HEK293 (cell line): ENCODE measurements at regions not wholly inside any gene's neighbourhood (a gene's known extent, or its start where the extent isn't known, plus 50 kb on each side); places are given as distances from the start of the nearest gene placed in this dataset.

Experiments
- CTCF ChIA-PET: fragments of 350-600 bp; formaldehyde crosslinking; extraction: SDS; loops from one replicate; lab custom pipeline; 2021; ENCODE audit warnings: antibody characterized with exemption; lab: Yijun Ruan, JAX
- POLR2A ChIA-PET: fragments of 300-600 bp; formaldehyde crosslinking; extraction: SDS; loops from one replicate; lab custom pipeline; 2020; ENCODE audit warnings: antibody characterized with exemption, inconsistent platforms; lab: Yijun Ruan, JAX
- H3K27ac ChIP-seq: fragments of 200-500 bp; sonication (Bioruptor generic); 2 replicates; pipeline ENCODE4 v1.5.1; 2014; ENCODE audit warnings: low read depth, low read length, control low read depth, inconsistent platforms; ENCODE audit errors: extremely low read depth
- H3K36me3 ChIP-seq, 2 experiments: fragments of 200-500 bp in 1 of 2; sonication (Bioruptor generic) in 1 of 2; 1 replicate in 1 of 2; 2 replicates in 1 of 2; pipeline ENCODE4 v1.5.1; 2014 to 2017; ENCODE audit warnings: inconsistent platforms in 2 of 2, low read length in 2 of 2; ENCODE audit not compliant: control insufficient read depth in 2 of 2, insufficient read depth in 1 of 2
- H3K4me1 ChIP-seq: fragments of 200-500 bp; sonication (Bioruptor generic); 2 replicates; pipeline ENCODE4 v1.5.1; 2014; ENCODE audit warnings: mild to moderate bottlenecking, low read length, inconsistent platforms; ENCODE audit not compliant: control insufficient read depth, insufficient read depth
- H3K4me3 ChIP-seq: 2 replicates; pipeline ENCODE4 v1.5.1; 2011; ENCODE audit warnings: low read depth, mild to moderate bottlenecking, control low read depth, low read length, moderate library complexity
- H3K9me3 ChIP-seq: fragments of 200-500 bp; sonication (Bioruptor generic); 2 replicates; pipeline ENCODE4 v1.5.1; 2014; ENCODE audit warnings: low read depth, low read length, inconsistent platforms; ENCODE audit not compliant: control insufficient read depth, insufficient read depth
- GLIS1 ChIP-seq: fragments of 450-650 bp; formaldehyde crosslinking; IDR thresholded peaks from 2 replicates; pipeline ENCODE4 v1.5.1; 2016; ENCODE audit warnings: missing biosample characterization, missing genetic modification characterization
- HOXD13 ChIP-seq: sonication (generic); formaldehyde crosslinking; IDR thresholded peaks from 2 replicates; pipeline ENCODE4 v1.8.0; 2022; ENCODE audit warnings: missing genetic modification reagents, borderline replicate concordance
- ZNF248 ChIP-seq: fragments of 450-650 bp; formaldehyde crosslinking; IDR thresholded peaks from 2 replicates; pipeline ENCODE4 v1.5.1; 2017; ENCODE audit warnings: missing biosample characterization, missing genetic modification characterization
- ZNF354C ChIP-seq: fragments of 450-650 bp; formaldehyde crosslinking; IDR thresholded peaks from 2 replicates; pipeline ENCODE4 v1.5.1; 2016; ENCODE audit warnings: missing biosample characterization, missing genetic modification characterization, low read depth, borderline replicate concordance
- ZNF423 ChIP-seq: fragments of 450-650 bp; formaldehyde crosslinking; IDR thresholded peaks from 2 replicates; pipeline ENCODE4 v1.5.1; 2016; ENCODE audit warnings: missing biosample characterization, missing genetic modification characterization
- ZNF426 ChIP-seq: fragments of 450-650 bp; formaldehyde crosslinking; IDR thresholded peaks from 2 replicates; pipeline ENCODE4 v1.5.1; 2017; ENCODE audit warnings: missing biosample characterization, missing genetic modification characterization, mild to moderate bottlenecking, inconsistent platforms, moderate library complexity
- ZNF561 ChIP-seq: fragments of 450-650 bp; IDR thresholded peaks from 2 replicates; pipeline ENCODE4 v1.5.1; 2018; ENCODE audit warnings: missing biosample characterization, missing genetic modification characterization, borderline replicate concordance
- ZNF623 ChIP-seq: fragments of 450-650 bp; formaldehyde crosslinking; IDR thresholded peaks from 2 replicates; pipeline ENCODE4 v1.5.1; 2016; ENCODE audit warnings: missing biosample characterization, missing genetic modification characterization
- ZNF626 ChIP-seq: fragments of 450-650 bp; sonication (Bioruptor Pico); formaldehyde crosslinking; IDR thresholded peaks from 2 replicates; pipeline ENCODE4 v1.5.1; 2018; ENCODE audit warnings: missing biosample characterization, missing genetic modification characterization, inconsistent platforms
- ZNF660 ChIP-seq: fragments of 450-650 bp; IDR thresholded peaks from 2 replicates; pipeline ENCODE4 v1.5.1; 2018; ENCODE audit warnings: missing biosample characterization, mild to moderate bottlenecking, missing genetic modification characterization
- ZNF670 ChIP-seq: fragments of 450-650 bp; formaldehyde crosslinking; IDR thresholded peaks from 2 replicates; pipeline ENCODE4 v1.5.1; 2016; ENCODE audit warnings: missing biosample characterization, missing genetic modification characterization, low read depth
- TF ChIP-seq, protein P1 (sequence below): fragments of 450-650 bp; formaldehyde crosslinking; conservative IDR thresholded peaks from 2 replicates; pipeline ENCODE4 v1.5.1; 2016; ENCODE audit warnings: low read depth, missing biosample characterization, missing genetic modification characterization
- TF ChIP-seq, protein P2 (sequence below): fragments of 450-650 bp; formaldehyde crosslinking; IDR thresholded peaks from 2 replicates; pipeline ENCODE4 v1.5.1; 2016; ENCODE audit warnings: missing biosample characterization, missing genetic modification characterization
- TF ChIP-seq, protein P3 (sequence below): fragments of 450-650 bp; formaldehyde crosslinking; IDR thresholded peaks from 2 replicates; pipeline ENCODE4 v1.5.1; 2016; ENCODE audit warnings: missing biosample characterization, missing genetic modification characterization
- TF ChIP-seq, protein P4 (sequence below): fragments of 450-650 bp; formaldehyde crosslinking; conservative IDR thresholded peaks from 2 replicates; pipeline ENCODE4 v1.5.1; 2016; ENCODE audit warnings: low read depth, missing biosample characterization, missing genetic modification characterization

DNA sequence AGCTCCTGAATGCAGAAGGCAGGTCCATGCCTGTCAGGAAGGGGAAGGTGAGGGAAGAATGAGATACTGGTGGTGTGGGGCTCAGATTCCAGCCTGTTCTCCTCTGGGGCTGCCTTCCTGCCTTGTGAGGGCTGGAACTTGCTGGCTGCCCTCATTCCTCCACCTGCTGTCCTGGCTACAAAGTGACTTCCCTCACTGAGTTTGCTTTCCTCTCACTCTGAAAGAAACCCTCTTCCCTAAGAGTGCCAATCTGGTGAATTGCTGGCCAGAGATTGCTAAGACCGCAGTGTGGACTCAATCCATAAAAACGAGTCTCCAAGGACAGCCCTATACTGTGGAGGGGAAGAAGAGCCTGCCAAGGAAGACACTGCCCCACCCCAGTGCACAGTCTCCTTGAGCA, 664.4 kb upstream of the HS6ST1 start:
- Histone ChIP-seq H3K27ac (no peak overlapping the region), H3K4me3 (no peak overlapping the region), H3K9me3 (no peaks in the 10 kb centered on the region), H3K36me3 (no peaks in the 10 kb centered on the region), H3K4me1 (no peaks in the 10 kb centered on the region)
- CTCF ChIA-PET: no interaction called here
- TF ChIP-seq, protein P1, sequence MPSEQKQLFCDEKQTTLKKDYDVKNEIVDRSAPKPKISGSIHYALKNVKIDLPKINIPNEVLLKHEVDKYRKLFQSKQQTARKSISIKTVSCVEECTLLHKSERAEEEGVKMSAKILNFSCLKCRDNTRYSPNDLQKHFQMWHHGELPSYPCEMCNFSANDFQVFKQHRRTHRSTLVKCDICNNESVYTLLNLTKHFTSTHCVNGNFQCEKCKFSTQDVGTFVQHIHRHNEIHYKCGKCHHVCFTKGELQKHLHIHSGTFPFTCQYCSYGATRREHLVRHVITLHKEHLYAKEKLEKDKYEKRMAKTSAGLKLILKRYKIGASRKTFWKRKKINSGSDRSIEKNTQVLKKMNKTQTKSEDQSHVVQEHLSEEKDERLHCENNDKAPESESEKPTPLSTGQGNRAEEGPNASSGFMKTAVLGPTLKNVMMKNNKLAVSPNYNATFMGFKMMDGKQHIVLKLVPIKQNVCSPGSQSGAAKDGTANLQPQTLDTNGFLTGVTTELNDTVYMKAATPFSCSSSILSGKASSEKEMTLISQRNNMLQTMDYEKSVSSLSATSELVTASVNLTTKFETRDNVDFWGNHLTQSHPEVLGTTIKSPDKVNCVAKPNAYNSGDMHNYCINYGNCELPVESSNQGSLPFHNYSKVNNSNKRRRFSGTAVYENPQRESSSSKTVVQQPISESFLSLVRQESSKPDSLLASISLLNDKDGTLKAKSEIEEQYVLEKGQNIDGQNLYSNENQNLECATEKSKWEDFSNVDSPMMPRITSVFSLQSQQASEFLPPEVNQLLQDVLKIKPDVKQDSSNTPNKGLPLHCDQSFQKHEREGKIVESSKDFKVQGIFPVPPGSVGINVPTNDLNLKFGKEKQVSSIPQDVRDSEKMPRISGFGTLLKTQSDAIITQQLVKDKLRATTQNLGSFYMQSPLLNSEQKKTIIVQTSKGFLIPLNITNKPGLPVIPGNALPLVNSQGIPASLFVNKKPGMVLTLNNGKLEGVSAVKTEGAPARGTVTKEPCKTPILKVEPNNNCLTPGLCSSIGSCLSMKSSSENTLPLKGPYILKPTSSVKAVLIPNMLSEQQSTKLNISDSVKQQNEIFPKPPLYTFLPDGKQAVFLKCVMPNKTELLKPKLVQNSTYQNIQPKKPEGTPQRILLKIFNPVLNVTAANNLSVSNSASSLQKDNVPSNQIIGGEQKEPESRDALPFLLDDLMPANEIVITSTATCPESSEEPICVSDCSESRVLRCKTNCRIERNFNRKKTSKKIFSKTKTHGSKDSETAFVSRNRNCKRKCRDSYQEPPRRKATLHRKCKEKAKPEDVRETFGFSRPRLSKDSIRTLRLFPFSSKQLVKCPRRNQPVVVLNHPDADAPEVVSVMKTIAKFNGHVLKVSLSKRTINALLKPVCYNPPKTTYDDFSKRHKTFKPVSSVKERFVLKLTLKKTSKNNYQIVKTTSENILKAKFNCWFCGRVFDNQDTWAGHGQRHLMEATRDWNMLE (tag by site-specific recombination): no peak
- TF ChIP-seq ZNF248: no peak
- TF ChIP-seq, protein P2, sequence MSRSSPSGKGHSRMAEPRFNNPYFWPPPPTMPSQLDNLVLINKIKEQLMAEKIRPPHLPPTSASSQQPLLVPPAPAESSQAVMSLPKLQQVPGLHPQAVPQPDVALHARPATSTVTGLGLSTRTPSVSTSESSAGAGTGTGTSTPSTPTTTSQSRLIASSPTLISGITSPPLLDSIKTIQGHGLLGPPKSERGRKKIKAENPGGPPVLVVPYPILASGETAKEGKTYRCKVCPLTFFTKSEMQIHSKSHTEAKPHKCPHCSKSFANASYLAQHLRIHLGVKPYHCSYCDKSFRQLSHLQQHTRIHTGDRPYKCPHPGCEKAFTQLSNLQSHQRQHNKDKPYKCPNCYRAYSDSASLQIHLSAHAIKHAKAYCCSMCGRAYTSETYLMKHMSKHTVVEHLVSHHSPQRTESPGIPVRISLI (tag by site-specific recombination): no peak
- TF ChIP-seq ZNF354C: no peak
- no peak for TF ChIP-seq HOXD13 (CRISPR knock-in tag)
- no peak for TF ChIP-seq GLIS1
- no peak for TF ChIP-seq ZNF423 (tag by site-specific recombination)
- no peak for TF ChIP-seq ZNF670 (tag by site-specific recombination)
- TF ChIP-seq ZNF626: no peak
- TF ChIP-seq ZNF426: no peak
- TF ChIP-seq, protein P3, sequence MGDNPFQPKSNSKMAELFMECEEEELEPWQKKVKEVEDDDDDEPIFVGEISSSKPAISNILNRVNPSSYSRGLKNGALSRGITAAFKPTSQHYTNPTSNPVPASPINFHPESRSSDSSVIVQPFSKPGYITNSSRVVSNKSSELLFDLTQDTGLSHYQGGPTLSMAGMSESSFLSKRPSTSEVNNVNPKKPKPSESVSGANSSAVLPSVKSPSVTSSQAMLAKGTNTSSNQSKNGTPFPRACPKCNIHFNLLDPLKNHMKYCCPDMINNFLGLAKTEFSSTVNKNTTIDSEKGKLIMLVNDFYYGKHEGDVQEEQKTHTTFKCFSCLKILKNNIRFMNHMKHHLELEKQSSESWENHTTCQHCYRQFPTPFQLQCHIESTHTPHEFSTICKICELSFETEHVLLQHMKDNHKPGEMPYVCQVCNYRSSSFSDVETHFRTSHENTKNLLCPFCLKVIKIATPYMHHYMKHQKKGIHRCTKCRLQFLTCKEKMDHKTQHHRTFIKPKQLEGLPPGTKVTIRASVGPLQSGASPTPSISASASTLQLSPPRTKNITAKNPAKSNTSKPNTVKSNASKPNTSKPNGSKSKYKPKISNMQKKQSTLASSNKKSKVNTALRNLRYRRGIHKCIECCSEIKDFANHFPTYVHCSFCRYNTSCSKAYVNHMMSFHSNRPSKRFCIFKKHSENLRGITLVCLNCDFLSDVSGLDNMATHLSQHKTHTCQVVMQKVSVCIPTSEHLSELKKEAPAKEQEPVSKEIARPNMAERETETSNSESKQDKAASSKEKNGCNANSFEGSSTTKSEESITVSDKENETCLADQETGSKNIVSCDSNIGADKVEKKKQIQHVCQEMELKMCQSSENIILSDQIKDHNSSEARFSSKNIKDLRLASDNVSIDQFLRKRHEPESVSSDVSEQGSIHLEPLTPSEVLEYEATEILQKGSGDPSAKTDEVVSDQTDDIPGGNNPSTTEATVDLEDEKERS (tag by site-specific recombination): no peak
- TF ChIP-seq, protein P4, sequence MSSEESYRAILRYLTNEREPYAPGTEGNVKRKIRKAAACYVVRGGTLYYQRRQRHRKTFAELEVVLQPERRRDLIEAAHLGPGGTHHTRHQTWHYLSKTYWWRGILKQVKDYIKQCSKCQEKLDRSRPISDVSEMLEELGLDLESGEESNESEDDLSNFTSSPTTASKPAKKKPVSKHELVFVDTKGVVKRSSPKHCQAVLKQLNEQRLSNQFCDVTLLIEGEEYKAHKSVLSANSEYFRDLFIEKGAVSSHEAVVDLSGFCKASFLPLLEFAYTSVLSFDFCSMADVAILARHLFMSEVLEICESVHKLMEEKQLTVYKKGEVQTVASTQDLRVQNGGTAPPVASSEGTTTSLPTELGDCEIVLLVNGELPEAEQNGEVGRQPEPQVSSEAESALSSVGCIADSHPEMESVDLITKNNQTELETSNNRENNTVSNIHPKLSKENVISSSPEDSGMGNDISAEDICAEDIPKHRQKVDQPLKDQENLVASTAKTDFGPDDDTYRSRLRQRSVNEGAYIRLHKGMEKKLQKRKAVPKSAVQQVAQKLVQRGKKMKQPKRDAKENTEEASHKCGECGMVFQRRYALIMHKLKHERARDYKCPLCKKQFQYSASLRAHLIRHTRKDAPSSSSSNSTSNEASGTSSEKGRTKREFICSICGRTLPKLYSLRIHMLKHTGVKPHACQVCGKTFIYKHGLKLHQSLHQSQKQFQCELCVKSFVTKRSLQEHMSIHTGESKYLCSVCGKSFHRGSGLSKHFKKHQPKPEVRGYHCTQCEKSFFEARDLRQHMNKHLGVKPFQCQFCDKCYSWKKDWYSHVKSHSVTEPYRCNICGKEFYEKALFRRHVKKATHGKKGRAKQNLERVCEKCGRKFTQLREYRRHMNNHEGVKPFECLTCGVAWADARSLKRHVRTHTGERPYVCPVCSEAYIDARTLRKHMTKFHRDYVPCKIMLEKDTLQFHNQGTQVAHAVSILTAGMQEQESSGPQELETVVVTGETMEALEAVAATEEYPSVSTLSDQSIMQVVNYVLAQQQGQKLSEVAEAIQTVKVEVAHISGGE (tag by site-specific recombination): no peak
- TF ChIP-seq ZNF561: no peak
- no peak for TF ChIP-seq ZNF623
- TF ChIP-seq ZNF660: no peak
- POLR2A ChIA-PET: no interaction called here
